HEK293T (cell line): ENCODE measurements at regions not wholly inside any gene's neighbourhood (a gene's known extent, or its start where the extent isn't known, plus 50 kb on each side); places are given as distances from the start of the nearest gene placed in this dataset.

Source experiments
- ARNT ChIP-seq: fragments of 450-650 bp; IDR thresholded peaks from 2 replicates; pipeline ENCODE4 v1.6.1; 2017; ENCODE audit warnings: mild to moderate bottlenecking
- CTBP1 ChIP-seq: fragments of 450-650 bp; IDR thresholded peaks from 2 replicates; pipeline ENCODE4 v1.6.1; 2016; ENCODE audit warnings: borderline replicate concordance
- FOXA1 ChIP-seq: fragments of 450-650 bp; IDR thresholded peaks from 2 replicates; pipeline ENCODE4 v1.6.1; 2016; ENCODE audit warnings: mild to moderate bottlenecking
- FOXK2 ChIP-seq: fragments of 450-650 bp; IDR thresholded peaks from 2 replicates; pipeline ENCODE4 v1.6.1; 2016; ENCODE audit warnings: mild to moderate bottlenecking
- FOXM1 ChIP-seq: fragments of 450-650 bp; IDR thresholded peaks from 2 replicates; pipeline ENCODE4 v1.6.1; 2017; ENCODE audit warnings: mild to moderate bottlenecking, borderline replicate concordance
- NFRKB ChIP-seq: fragments of 450-650 bp; IDR thresholded peaks from 2 replicates; pipeline ENCODE4 v1.6.1; 2016; ENCODE audit warnings: mild to moderate bottlenecking, moderate library complexity
- SUZ12 ChIP-seq: fragments of 450-650 bp; IDR thresholded peaks from 2 replicates; pipeline ENCODE4 v1.6.1; 2016; ENCODE audit warnings: mild to moderate bottlenecking
- TARDBP ChIP-seq: fragments of 450-650 bp; IDR thresholded peaks from 2 replicates; pipeline ENCODE4 v1.6.1; 2016
- ZNF384 ChIP-seq: fragments of 450-650 bp; IDR thresholded peaks from 2 replicates; pipeline ENCODE4 v1.6.1; 2016
- TF ChIP-seq, protein P1 (sequence below): fragments of 450-650 bp; IDR thresholded peaks from 2 replicates; pipeline ENCODE4 v1.6.1; 2016

DNA sequence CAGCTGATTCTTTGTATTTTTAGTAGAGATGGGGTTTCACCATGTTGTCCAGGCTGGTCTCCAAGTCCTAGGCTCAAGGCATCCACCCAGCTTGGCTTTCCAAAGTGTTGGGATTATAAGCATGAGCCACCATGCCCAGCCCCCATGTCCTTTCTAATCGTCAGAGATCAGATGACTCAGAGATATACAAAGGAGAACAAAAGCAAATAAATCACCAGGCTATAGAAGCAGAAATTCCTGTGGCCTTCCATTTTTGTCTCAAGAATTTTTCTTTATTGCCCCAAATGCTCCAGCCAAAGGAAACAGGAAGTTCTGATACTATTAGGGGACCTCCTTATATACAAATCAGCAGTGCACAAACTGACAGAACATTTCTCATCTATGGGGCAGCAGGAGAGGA is 207.8 kb downstream of the RFC3 start:
- no peak for TF ChIP-seq FOXM1
- no peak for TF ChIP-seq SUZ12
- no peak for TF ChIP-seq NFRKB
- TF ChIP-seq ZNF384 = no peak
- TF ChIP-seq, protein P1, sequence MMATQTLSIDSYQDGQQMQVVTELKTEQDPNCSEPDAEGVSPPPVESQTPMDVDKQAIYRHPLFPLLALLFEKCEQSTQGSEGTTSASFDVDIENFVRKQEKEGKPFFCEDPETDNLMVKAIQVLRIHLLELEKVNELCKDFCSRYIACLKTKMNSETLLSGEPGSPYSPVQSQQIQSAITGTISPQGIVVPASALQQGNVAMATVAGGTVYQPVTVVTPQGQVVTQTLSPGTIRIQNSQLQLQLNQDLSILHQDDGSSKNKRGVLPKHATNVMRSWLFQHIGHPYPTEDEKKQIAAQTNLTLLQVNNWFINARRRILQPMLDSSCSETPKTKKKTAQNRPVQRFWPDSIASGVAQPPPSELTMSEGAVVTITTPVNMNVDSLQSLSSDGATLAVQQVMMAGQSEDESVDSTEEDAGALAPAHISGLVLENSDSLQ = no peak
- no peak for TF ChIP-seq FOXK2
- no peak for TF ChIP-seq TARDBP
- TF ChIP-seq CTBP1 = no peak
- no peak for TF ChIP-seq ARNT
- no peak for TF ChIP-seq FOXA1
